Esophagus muscularis mucosa (tissue), 4 donors: ENCODE measurements at regions not wholly inside any gene's neighbourhood (a gene's known extent, or its start where the extent isn't known, plus 50 kb on each side); places are given as distances from the start of the nearest gene placed in this dataset.

Experiments
- DNase-seq: peaks from one replicate; pipeline ENCODE4 v3.0.0-alpha.2; 2017; ENCODE audit errors: extremely low spot score
- H3K27ac ChIP-seq, 4 donors: fragments of 200-600 bp; sonication (generic); replicated peaks in 1 of 4; 1 replicate in 3 of 4; 2 replicates in 1 of 4; pipeline ENCODE4 v1.5.1; 2016 to 2019; ENCODE audit warnings: mild to moderate bottlenecking in 1 of 4
- H3K27me3 ChIP-seq, 4 donors: fragments of 200-600 bp; sonication (generic); one replicate each; pipeline versions ENCODE4 v1.5.1 to v1.6.0; 2016 to 2019
- H3K36me3 ChIP-seq, 4 donors: fragments of 200-600 bp; sonication (generic); one replicate each; pipeline ENCODE4 v1.5.1; 2016 to 2019
- H3K4me1 ChIP-seq, 4 donors: fragments of 200-600 bp; sonication (generic); one replicate each; pipeline ENCODE4 v1.5.1; 2016 to 2019
- H3K4me3 ChIP-seq, 4 donors: fragments of 200-600 bp; sonication (generic); 1 replicate in 2 of 4; 2 replicates in 2 of 4; pipeline ENCODE4 v1.5.1; 2016 to 2019; ENCODE audit warnings: mild to moderate bottlenecking in 4 of 4, moderate library complexity in 1 of 4
- H3K9me3 ChIP-seq, 4 donors: fragments of 200-600 bp; sonication (generic); 1 replicate in 3 of 4; 2 replicates in 1 of 4; pipeline ENCODE4 v1.5.1; 2016 to 2019
- CTCF ChIP-seq, 3 experiments: fragments of 200-600 bp in 2 of 3; fragments of 450-650 bp in 1 of 3; sonication (generic) in 2 of 3; IDR thresholded peaks; one replicate each; pipeline ENCODE4 v1.5.1; 2017 to 2019; ENCODE audit warnings: antibody characterized with exemption in 3 of 3, mild to moderate bottlenecking in 2 of 3, moderate library complexity in 1 of 3
- EP300 ChIP-seq: sonication (generic); formaldehyde crosslinking; IDR thresholded peaks from one replicate; pipeline ENCODE4 v1.6.1; 2017; ENCODE audit warnings: antibody characterized with exemption
- POLR2A ChIP-seq: fragments of 450-650 bp; IDR thresholded peaks from one replicate; pipeline ENCODE4 v1.6.1; 2017; ENCODE audit warnings: antibody characterized with exemption, moderate library complexity, mild to moderate bottlenecking, low read depth
- POLR2AphosphoS5 ChIP-seq, 2 donors: sonication (generic); formaldehyde crosslinking; IDR thresholded peaks; one replicate each; pipeline ENCODE4 v1.6.1; 2017; ENCODE audit warnings: antibody characterized with exemption in 2 of 2
- WGBS: methylation state at CpG from one replicate; pipeline ENCODE4 v1.1.5; 2018; 5-methylcytosine and 5-hydroxymethylcytosine counted together
- intact Hi-C: fragments of 100-400 bp; cut with DNase I; formaldehyde crosslinking; loops from one replicate; pipeline ENCODE4 v1.15.1; 2023

- Histone ChIP-seq H3K36me3 (no peaks in the 10 kb centered on the region), H3K4me3 (no peak overlapping the region), H3K4me1 (peaks cover 0 to 7% (median 0%) of the 10 kb centered on the region in 4 donors), H3K27me3 (no peaks in the 10 kb centered on the region), H3K27ac (no peak overlapping the region), H3K9me3 (no peaks in the 10 kb centered on the region)
- DNase-seq = no peak
- WGBS = 88% methylated on average over 5 of the region's 5 CpGs
- intact Hi-C loops = no loop called here
- no peak for TF ChIP-seq CTCF (IDR thresholded peaks at IDR 0.05)
- no peak for TF ChIP-seq POLR2A
- no peak for TF ChIP-seq POLR2AphosphoS5 (IDR thresholded peaks at IDR 0.05)
- TF ChIP-seq EP300 = no peak
Observed at GRCh38 chr7:36076074-36076473, 77.0 kb upstream of the EEPD1 start.

GRCh38 chr7:36078816-36079360, 74.2 kb upstream of the EEPD1 start:
- no peaks in the 10 kb centered on the region for H3K27me3 ChIP-seq
- intact Hi-C loops = no loop called here
- WGBS = 97% methylated on average over 13 of the region's 13 CpGs

GRCh38 chr7:36079446-36080025, 73.5 kb upstream of the EEPD1 start:
- no peak for DNase-seq
- H3K27ac ChIP-seq = no peak overlapping the region
- H3K36me3 ChIP-seq = no peaks in the 10 kb centered on the region
- H3K4me1 ChIP-seq = peaks cover 0 to 7% (median 2%) of the 10 kb centered on the region in 4 donors
- H3K4me3 ChIP-seq = no peak overlapping the region
- H3K27me3 ChIP-seq = no peaks in the 10 kb centered on the region
- no peak for TF ChIP-seq EP300
- no peaks in the 10 kb centered on the region for H3K9me3 ChIP-seq
- intact Hi-C loops = loop anchor here (5.0 kb wide), 1 partner anchor 213 kb away; no protein-coding TSS in a partner anchor
- WGBS = 90% methylated on average over 3 of the region's 5 CpGs

More at GRCh38 chr7:36078816-36079360, 74.2 kb upstream of the EEPD1 start:
- H3K27ac ChIP-seq = no peak overlapping the region
- TF ChIP-seq POLR2AphosphoS5 (IDR thresholded peaks at IDR 0.05) (no peak), CTCF (IDR thresholded peaks at IDR 0.05) (no peak), POLR2A (no peak), EP300 (no peak)
- peaks cover 0 to 7% (median 0%) of the 10 kb centered on the region in 4 donors for H3K4me1 ChIP-seq
- H3K36me3 ChIP-seq = no peaks in the 10 kb centered on the region
- DNase-seq = no peak
- H3K9me3 ChIP-seq = no peaks in the 10 kb centered on the region
- no peak overlapping the region for H3K4me3 ChIP-seq

- Histone ChIP-seq H3K4me1 (peaks cover 0 to 6% (median 4%) of the 10 kb centered on the region in 4 donors), H3K4me3 (no peak overlapping the region), H3K36me3 (no peaks in the 10 kb centered on the region), H3K27ac (no peak overlapping the region), H3K9me3 (no peaks in the 10 kb centered on the region), H3K27me3 (no peaks in the 10 kb centered on the region)
- intact Hi-C loops = loop anchor here (5.0 kb wide), 1 partner anchor 211 kb away; no protein-coding TSS in a partner anchor
- 96% methylated on average over 5 of the region's 5 CpGs for WGBS
- DNase-seq = no peak
- no peak for TF ChIP-seq CTCF (IDR thresholded peaks at IDR 0.05)
- no peak for TF ChIP-seq POLR2AphosphoS5 (IDR thresholded peaks at IDR 0.05)
- no peak for TF ChIP-seq POLR2A
- no peak for TF ChIP-seq EP300
Observed at GRCh38 chr7:36080843-36081242, 72.2 kb upstream of the EEPD1 start.

- 88% methylated on average over 4 of the region's 4 CpGs for WGBS
- intact Hi-C loops = loop anchor here (5.0 kb wide), 1 partner anchor 210 kb away; no protein-coding TSS in a partner anchor
Observed at GRCh38 chr7:36082216-36082615, 70.8 kb upstream of the EEPD1 start.

More at GRCh38 chr7:36082216-36082615, 70.8 kb upstream of the EEPD1 start:
- DNase-seq = no peak
- no peaks in the 10 kb centered on the region for H3K9me3 ChIP-seq
- H3K36me3 ChIP-seq = no peaks in the 10 kb centered on the region
- no peak overlapping the region for H3K4me3 ChIP-seq
- peaks cover 0 to 6% (median 2%) of the 10 kb centered on the region in 4 donors for H3K4me1 ChIP-seq
- no peaks in the 10 kb centered on the region for H3K27me3 ChIP-seq
- no peak overlapping the region for H3K27ac ChIP-seq
- TF ChIP-seq CTCF (IDR thresholded peaks at IDR 0.05) = no peak
- TF ChIP-seq POLR2AphosphoS5 (IDR thresholded peaks at IDR 0.05) = no peak
